ENCODE measurements at regions not wholly inside any gene's neighbourhood (a gene's known extent, or its start where the extent isn't known, plus 50 kb on each side); places are given as distances from the start of the nearest gene placed in this dataset.
"Not testable (repeated sequence)": the region's sequence is repeated elsewhere in the genome, so short reads cannot be mapped to it uniquely, and the experiment has no call there.

GRCh38 chr9:39463696-39464095 lies 108.2 kb downstream of the SPATA31A1 start:
- H3K27ac ChIP-seq; H3K36me3 ChIP-seq (ENCODE audit: low read depth); H3K9me2 ChIP-seq (ENCODE audit: insufficient read depth); H3K4me1 ChIP-seq (ENCODE audit: insufficient read depth); H4K20me1 ChIP-seq (ENCODE audit: insufficient read depth); H3F3A ChIP-seq (ENCODE audit: insufficient read depth); H3K9me3 ChIP-seq (ENCODE audit: low read depth); DNase-seq; H3K79me2 ChIP-seq (ENCODE audit: insufficient read depth); H3K27me3 ChIP-seq (replicated peaks; ENCODE audit: insufficient read depth); in situ Hi-C loops (cut with MboI): not testable (repeated sequence)
- peak overlapping the region; percentile 73 for H3K4me3 ChIP-seq
- H3K9ac ChIP-seq: peak overlapping the region; percentile 70
- H2AFZ ChIP-seq: peak overlapping the region; percentile 85
- 11 to 18% methylated on average over 6 of the region's 8 CpGs for WGBS, 2 experiments (ENCODE audit: low coverage in 1 of 2, low lambda C conversion rate in 2 of 2, missing lambda C conversion rate in 2 of 2)
- H3K4me2 ChIP-seq (ENCODE audit: unreplicated experiment): peak overlapping the region; percentile 57

GRCh38 chr9:39464122-39464777 lies 108.8 kb downstream of the SPATA31A1 start:
- H3K9me3 ChIP-seq (ENCODE audit: low read depth); H3K79me2 ChIP-seq (ENCODE audit: insufficient read depth); H3K4me1 ChIP-seq (ENCODE audit: insufficient read depth); H3F3A ChIP-seq (ENCODE audit: insufficient read depth); H3K27ac ChIP-seq; H3K36me3 ChIP-seq (ENCODE audit: low read depth); H3K9me2 ChIP-seq (ENCODE audit: insufficient read depth); in situ Hi-C loops (cut with MboI); H3K27me3 ChIP-seq (replicated peaks; ENCODE audit: insufficient read depth); H4K20me1 ChIP-seq (ENCODE audit: insufficient read depth): not testable (repeated sequence)
- Histone ChIP-seq H3K4me2 (ENCODE audit: unreplicated experiment) (peak overlapping the region; percentile 72), H2AFZ (peak overlapping the region; percentile 85), H3K4me3 (peak overlapping the region; percentile 73), H3K9ac (peak overlapping the region; percentile 70)
- 1% methylated on average over 26 to 27 of the region's 46 CpGs for WGBS, 2 experiments (ENCODE audit: low coverage in 1 of 2, low lambda C conversion rate in 2 of 2, missing lambda C conversion rate in 2 of 2)
- peak; percentile 80 for DNase-seq

- H3K4me2 ChIP-seq (ENCODE audit: unreplicated experiment); H3K9ac ChIP-seq; H2AFZ ChIP-seq; H3K27me3 ChIP-seq (replicated peaks; ENCODE audit: insufficient read depth); DNase-seq; H3K79me2 ChIP-seq (ENCODE audit: insufficient read depth); H3K4me3 ChIP-seq; H3K27ac ChIP-seq; H3K36me3 ChIP-seq (ENCODE audit: low read depth); H3K9me3 ChIP-seq (ENCODE audit: low read depth); H4K20me1 ChIP-seq (ENCODE audit: insufficient read depth); H3K9me2 ChIP-seq (ENCODE audit: insufficient read depth); in situ Hi-C loops (cut with MboI); H3F3A ChIP-seq (ENCODE audit: insufficient read depth); H3K4me1 ChIP-seq (ENCODE audit: insufficient read depth): not testable (repeated sequence)
- 20 to 25% methylated on average over 1 of the region's 1 CpG for WGBS, 2 experiments (ENCODE audit: low coverage in 1 of 2, low lambda C conversion rate in 2 of 2, missing lambda C conversion rate in 2 of 2)
Measured at GRCh38 chr9:39474499-39474898, 119.0 kb downstream of the SPATA31A1 start.

GRCh38 chr9:39483073-39483472 lies 127.6 kb downstream of the SPATA31A1 start:
- H4K20me1 ChIP-seq (ENCODE audit: insufficient read depth); H3K36me3 ChIP-seq (ENCODE audit: low read depth); H3K27me3 ChIP-seq (replicated peaks; ENCODE audit: insufficient read depth); H3K4me1 ChIP-seq (ENCODE audit: insufficient read depth); H3K27ac ChIP-seq; H3K9me3 ChIP-seq (ENCODE audit: low read depth); H3K4me2 ChIP-seq (ENCODE audit: unreplicated experiment); DNase-seq; H3K79me2 ChIP-seq (ENCODE audit: insufficient read depth); H2AFZ ChIP-seq; in situ Hi-C loops (cut with MboI); H3K4me3 ChIP-seq; H3K9me2 ChIP-seq (ENCODE audit: insufficient read depth); H3K9ac ChIP-seq; H3F3A ChIP-seq (ENCODE audit: insufficient read depth): not testable (repeated sequence)
- 19 to 28% methylated on average over 4 of the region's 4 CpGs for WGBS, 2 experiments (ENCODE audit: low coverage in 1 of 2, low lambda C conversion rate in 2 of 2, missing lambda C conversion rate in 2 of 2)

GRCh38 chr9:39483880-39484279 lies 128.4 kb downstream of the SPATA31A1 start:
- H3K9me3 ChIP-seq (ENCODE audit: low read depth); H3K79me2 ChIP-seq (ENCODE audit: insufficient read depth); H4K20me1 ChIP-seq (ENCODE audit: insufficient read depth); H3K36me3 ChIP-seq (ENCODE audit: low read depth); H3K9ac ChIP-seq; H3K4me2 ChIP-seq (ENCODE audit: unreplicated experiment); in situ Hi-C loops (cut with MboI); H3K4me3 ChIP-seq; H2AFZ ChIP-seq; H3F3A ChIP-seq (ENCODE audit: insufficient read depth); H3K27ac ChIP-seq; DNase-seq; H3K27me3 ChIP-seq (replicated peaks; ENCODE audit: insufficient read depth); H3K9me2 ChIP-seq (ENCODE audit: insufficient read depth); H3K4me1 ChIP-seq (ENCODE audit: insufficient read depth): not testable (repeated sequence)
- WGBS, 2 experiments (ENCODE audit: low coverage in 1 of 2, low lambda C conversion rate in 2 of 2, missing lambda C conversion rate in 2 of 2): 3 to 10% methylated on average over 2 of the region's 2 CpGs

GRCh38 chr9:39484292-39484691 lies 128.8 kb downstream of the SPATA31A1 start:
- DNase-seq; H3F3A ChIP-seq (ENCODE audit: insufficient read depth); H3K79me2 ChIP-seq (ENCODE audit: insufficient read depth); H3K27me3 ChIP-seq (replicated peaks; ENCODE audit: insufficient read depth); H3K9me3 ChIP-seq (ENCODE audit: low read depth); H4K20me1 ChIP-seq (ENCODE audit: insufficient read depth); H3K4me3 ChIP-seq; H3K27ac ChIP-seq; H2AFZ ChIP-seq; H3K9me2 ChIP-seq (ENCODE audit: insufficient read depth); H3K4me2 ChIP-seq (ENCODE audit: unreplicated experiment); H3K36me3 ChIP-seq (ENCODE audit: low read depth); in situ Hi-C loops (cut with MboI); H3K4me1 ChIP-seq (ENCODE audit: insufficient read depth); H3K9ac ChIP-seq: not testable (repeated sequence)
- 33 to 43% methylated on average over 1 of the region's 1 CpG for WGBS, 2 experiments (ENCODE audit: low coverage in 1 of 2, low lambda C conversion rate in 2 of 2, missing lambda C conversion rate in 2 of 2)

- H3K4me3 ChIP-seq; H3K9me2 ChIP-seq (ENCODE audit: insufficient read depth); H3K27me3 ChIP-seq (replicated peaks; ENCODE audit: insufficient read depth); H3K9me3 ChIP-seq (ENCODE audit: low read depth); H3K9ac ChIP-seq; H4K20me1 ChIP-seq (ENCODE audit: insufficient read depth); DNase-seq; H3F3A ChIP-seq (ENCODE audit: insufficient read depth); H3K27ac ChIP-seq; in situ Hi-C loops (cut with MboI); H3K79me2 ChIP-seq (ENCODE audit: insufficient read depth); H3K4me2 ChIP-seq (ENCODE audit: unreplicated experiment); H3K4me1 ChIP-seq (ENCODE audit: insufficient read depth); H2AFZ ChIP-seq; H3K36me3 ChIP-seq (ENCODE audit: low read depth): not testable (repeated sequence)
- WGBS, 2 experiments (ENCODE audit: low coverage in 1 of 2, low lambda C conversion rate in 2 of 2, missing lambda C conversion rate in 2 of 2): 58 to 67% methylated on average over 7 to 11 of the region's 16 CpGs
Measured at GRCh38 chr9:39487477-39487876, 132.0 kb downstream of the SPATA31A1 start.

GRCh38 chr9:39496248-39496647 lies 140.8 kb downstream of the SPATA31A1 start:
- H3K9me3 ChIP-seq (ENCODE audit: low read depth); DNase-seq; H3K9me2 ChIP-seq (ENCODE audit: insufficient read depth); H3K4me3 ChIP-seq; H3K27me3 ChIP-seq (replicated peaks; ENCODE audit: insufficient read depth); in situ Hi-C loops (cut with MboI); H3K4me2 ChIP-seq (ENCODE audit: unreplicated experiment); H3K27ac ChIP-seq; H3K79me2 ChIP-seq (ENCODE audit: insufficient read depth); H3K36me3 ChIP-seq (ENCODE audit: low read depth); H2AFZ ChIP-seq; H4K20me1 ChIP-seq (ENCODE audit: insufficient read depth); H3K9ac ChIP-seq; H3F3A ChIP-seq (ENCODE audit: insufficient read depth); H3K4me1 ChIP-seq (ENCODE audit: insufficient read depth): not testable (repeated sequence)
- 16 to 31% methylated on average over 3 of the region's 4 CpGs for WGBS, 2 experiments (ENCODE audit: low coverage in 1 of 2, low lambda C conversion rate in 2 of 2, missing lambda C conversion rate in 2 of 2)
